SK-N-MC (cell line): ENCODE measurements at regions not wholly inside any gene's neighbourhood (a gene's known extent, or its start where the extent isn't known, plus 50 kb on each side); places are given as distances from the start of the nearest gene placed in this dataset.

Experiments used
- EZH2 ChIP-seq: fragments of 200-600 bp; sonication (generic); IDR thresholded peaks from one replicate; pipeline ENCODE4 v1.6.1; 2017; ENCODE audit warnings: antibody characterized with exemption
- POLR2AphosphoS5 ChIP-seq: IDR thresholded peaks from 2 replicates; pipeline ENCODE4 v1.6.1; 2012; ENCODE audit warnings: mild to moderate bottlenecking, low read depth, low read length, borderline replicate concordance

- TF ChIP-seq POLR2AphosphoS5 (no peak), EZH2 (no peak)
Observed at GRCh38 chr17:77316651-77317050, 175.9 kb downstream of the SEC14L1 start.
